ENCODE measurements at regions not wholly inside any gene's neighbourhood (a gene's known extent, or its start where the extent isn't known, plus 50 kb on each side); places are given as distances from the start of the nearest gene placed in this dataset.

- TF ChIP-seq CTCF (conservative IDR thresholded peaks at IDR 0.05) = no peak
- no peak overlapping the region for H3K27ac ChIP-seq
These were observed 273.5 kb upstream of the POU3F2 start for GRCh38 chr6:98560841-98561240.

- TF ChIP-seq CTCF (conservative IDR thresholded peaks at IDR 0.05) = no peak
- H3K27ac ChIP-seq = no peak overlapping the region
These were observed 268.2 kb upstream of the POU3F2 start for GRCh38 chr6:98566126-98566525.

DNA sequence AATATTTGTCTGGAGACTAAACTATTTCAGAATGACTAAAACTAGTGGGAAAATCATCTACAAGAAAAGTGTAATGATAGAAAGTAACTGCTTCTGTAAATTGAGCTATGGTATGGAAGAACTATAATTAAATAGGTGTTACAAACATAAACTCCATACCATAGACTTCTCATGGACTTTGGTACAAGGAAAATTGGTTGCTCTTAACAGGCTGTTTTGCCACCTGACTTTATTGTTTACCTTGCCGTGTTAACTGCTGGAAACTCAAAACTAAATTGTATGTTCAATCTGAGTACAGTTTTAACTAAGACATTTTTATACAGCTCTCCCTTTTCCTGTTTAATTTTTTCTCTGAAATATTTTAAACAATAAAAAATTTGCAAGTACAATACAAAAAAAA, 261.8 kb upstream of the POU3F2 start:
- H3K27ac ChIP-seq = no peak overlapping the region
- TF ChIP-seq CTCF (conservative IDR thresholded peaks at IDR 0.05) = no peak

DNA sequence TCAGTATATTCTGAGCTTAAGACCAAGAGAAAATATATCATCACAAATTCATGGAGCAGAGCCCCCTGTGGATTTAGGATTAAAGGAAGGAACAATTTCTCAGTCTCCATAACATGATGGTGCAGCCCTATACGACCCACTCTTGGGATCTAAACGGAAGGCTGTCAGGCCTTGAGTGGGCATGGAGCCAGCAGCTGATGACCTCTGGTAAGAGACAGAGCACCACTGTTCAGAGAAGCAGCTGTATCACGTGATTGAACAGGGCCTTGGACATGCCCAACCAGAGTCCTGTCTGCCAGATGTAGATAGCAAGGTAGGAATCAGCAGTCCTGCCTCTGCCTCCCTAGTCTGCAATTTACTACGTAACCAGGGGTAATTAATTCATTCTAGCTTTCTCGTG, 259.4 kb upstream of the POU3F2 start:
- no peak overlapping the region for H3K27ac ChIP-seq

GRCh38 chr6:98576791-98577190, 257.6 kb upstream of the POU3F2 start:
- TF ChIP-seq CTCF (conservative IDR thresholded peaks at IDR 0.05) = no peak
- no peak overlapping the region for H3K27ac ChIP-seq

More for the DNA sequence above, 259.4 kb upstream of the POU3F2 start:
- no peak for TF ChIP-seq CTCF (conservative IDR thresholded peaks at IDR 0.05)

DNA sequence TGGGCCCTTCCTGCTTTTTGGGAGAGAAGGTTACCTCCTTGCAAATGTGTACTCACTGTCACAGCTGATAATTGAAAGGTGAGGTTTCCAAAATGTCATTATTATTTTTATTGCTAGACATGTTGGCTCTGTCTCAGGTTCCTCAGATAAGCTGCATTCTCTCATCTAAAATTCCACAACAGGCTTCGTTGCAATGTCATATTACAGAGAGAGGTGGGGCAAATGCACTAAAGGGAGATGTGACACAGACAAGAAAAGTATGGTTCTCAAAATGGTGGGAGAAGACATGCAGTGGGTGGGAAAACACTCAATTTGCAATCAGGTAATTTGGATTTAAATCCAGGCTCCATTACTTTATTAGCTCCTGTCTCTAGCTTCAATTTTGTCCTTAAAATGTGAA, 256.4 kb upstream of the POU3F2 start:
- no peak for TF ChIP-seq CTCF (conservative IDR thresholded peaks at IDR 0.05)
- H3K27ac ChIP-seq = no peak overlapping the region

DNA sequence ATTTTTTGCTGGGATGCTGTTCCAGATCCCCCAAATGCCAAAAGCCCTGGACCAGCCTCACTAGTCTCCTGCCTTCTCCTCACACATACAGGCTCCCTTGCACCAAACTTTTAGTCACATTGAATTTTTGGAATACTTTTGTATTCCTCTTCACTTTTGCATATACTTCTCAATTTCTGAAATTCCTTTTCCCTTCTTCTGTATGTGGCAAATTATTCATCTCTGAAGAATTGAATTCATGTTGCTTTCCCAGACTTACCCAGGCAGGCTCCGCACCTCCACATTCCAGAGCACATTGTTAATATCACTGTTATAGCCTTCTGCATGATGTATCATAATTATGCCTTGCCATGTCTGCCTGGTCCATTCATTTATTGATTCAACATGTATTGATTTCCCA, 255.3 kb upstream of the POU3F2 start:
- no peak overlapping the region for H3K27ac ChIP-seq
- no peak for TF ChIP-seq CTCF (conservative IDR thresholded peaks at IDR 0.05)

DNA sequence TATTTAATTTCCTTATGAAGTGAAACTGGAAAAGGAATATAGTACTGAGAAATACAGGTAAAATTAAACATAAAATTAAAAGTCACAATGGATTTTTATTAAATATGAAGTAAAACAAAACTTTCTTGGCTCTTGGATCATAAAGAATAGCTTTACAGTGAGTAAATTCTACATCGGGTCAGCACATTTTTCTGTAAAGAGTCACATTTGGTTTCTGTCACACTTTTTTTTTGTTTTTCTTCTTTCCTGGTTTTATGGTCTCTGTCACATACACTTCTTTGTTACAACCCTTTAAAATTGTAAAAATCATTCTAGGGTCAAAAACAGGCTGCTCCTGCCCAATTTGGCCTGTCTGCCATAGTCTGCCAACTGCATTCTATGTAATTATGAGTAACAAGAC, 254.4 kb upstream of the POU3F2 start:
- no peak overlapping the region for H3K27ac ChIP-seq
- TF ChIP-seq CTCF (conservative IDR thresholded peaks at IDR 0.05) = no peak
